Peyer's patch (tissue), 4 donors: ENCODE measurements at regions not wholly inside any gene's neighbourhood (a gene's known extent, or its start where the extent isn't known, plus 50 kb on each side); places are given as distances from the start of the nearest gene placed in this dataset.

Experiments used
- POLR2A ChIP-seq, 2 donors: fragments of 450-650 bp; IDR thresholded peaks; one replicate each; pipeline ENCODE4 v1.5.1; 2017; ENCODE audit warnings: antibody characterized with exemption in 2 of 2, mild to moderate bottlenecking in 2 of 2, moderate library complexity in 2 of 2
- TF ChIP-seq, protein P1 (sequence below), 6 experiments: fragments of 450-650 bp in 4 of 6; fragments of 200-600 bp in 2 of 6; sonication (generic) in 1 of 6; IDR thresholded peaks; one replicate each; pipeline ENCODE4 v1.5.1; 2017 to 2019; ENCODE audit warnings: antibody characterized with exemption in 6 of 6, mild to moderate bottlenecking in 3 of 6, moderate library complexity in 1 of 6

DNA sequence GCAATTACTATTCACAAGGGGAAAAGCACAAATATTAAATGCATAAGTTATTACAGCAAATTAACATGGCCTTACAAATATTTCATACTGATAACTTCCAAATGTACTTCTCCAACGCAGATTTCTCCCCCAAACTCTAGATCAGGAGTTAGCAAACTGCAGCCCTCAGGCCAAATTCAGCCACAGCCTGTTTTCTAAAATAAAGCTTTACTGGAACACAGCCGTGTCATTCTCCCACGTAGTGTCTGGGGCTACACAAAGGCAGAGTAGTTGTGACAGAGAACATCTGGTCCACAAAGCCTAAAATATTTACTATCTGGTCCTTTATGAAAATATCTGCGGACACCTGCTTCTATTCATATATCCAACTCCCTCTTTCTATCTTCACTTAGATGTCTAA lies 151.8 kb upstream of the AHR start:
- TF ChIP-seq, protein P1, sequence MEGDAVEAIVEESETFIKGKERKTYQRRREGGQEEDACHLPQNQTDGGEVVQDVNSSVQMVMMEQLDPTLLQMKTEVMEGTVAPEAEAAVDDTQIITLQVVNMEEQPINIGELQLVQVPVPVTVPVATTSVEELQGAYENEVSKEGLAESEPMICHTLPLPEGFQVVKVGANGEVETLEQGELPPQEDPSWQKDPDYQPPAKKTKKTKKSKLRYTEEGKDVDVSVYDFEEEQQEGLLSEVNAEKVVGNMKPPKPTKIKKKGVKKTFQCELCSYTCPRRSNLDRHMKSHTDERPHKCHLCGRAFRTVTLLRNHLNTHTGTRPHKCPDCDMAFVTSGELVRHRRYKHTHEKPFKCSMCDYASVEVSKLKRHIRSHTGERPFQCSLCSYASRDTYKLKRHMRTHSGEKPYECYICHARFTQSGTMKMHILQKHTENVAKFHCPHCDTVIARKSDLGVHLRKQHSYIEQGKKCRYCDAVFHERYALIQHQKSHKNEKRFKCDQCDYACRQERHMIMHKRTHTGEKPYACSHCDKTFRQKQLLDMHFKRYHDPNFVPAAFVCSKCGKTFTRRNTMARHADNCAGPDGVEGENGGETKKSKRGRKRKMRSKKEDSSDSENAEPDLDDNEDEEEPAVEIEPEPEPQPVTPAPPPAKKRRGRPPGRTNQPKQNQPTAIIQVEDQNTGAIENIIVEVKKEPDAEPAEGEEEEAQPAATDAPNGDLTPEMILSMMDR (IDR thresholded peaks at IDR 0.05), result no peak
- TF ChIP-seq POLR2A (IDR thresholded peaks at IDR 0.05), result no peak
